HG03378 (cell line): ENCODE measurements at regions not wholly inside any gene's neighbourhood (a gene's known extent, or its start where the extent isn't known, plus 50 kb on each side); places are given as distances from the start of the nearest gene placed in this dataset.

Source experiments
- ATAC-seq: cut with Tn5 transposase; IDR thresholded peaks from one replicate; pipeline ENCODE4 v1.9.1; 2021; ENCODE audit warnings: mild to moderate bottlenecking, moderate library complexity; ENCODE audit not compliant: unreplicated experiment

GRCh38 chr5:174356536-174356935 is 311.0 kb downstream of the NSG2 start:
- ATAC-seq = no peak

- no peak for ATAC-seq
These were observed 312.8 kb downstream of the NSG2 start for GRCh38 chr5:174358276-174358675.

- no peak for ATAC-seq
These were observed 313.6 kb downstream of the NSG2 start for GRCh38 chr5:174359071-174359470.

- ATAC-seq = no peak
These were observed 317.0 kb downstream of the NSG2 start for GRCh38 chr5:174362514-174362913.

- no peak for ATAC-seq
These were observed 318.4 kb downstream of the NSG2 start for GRCh38 chr5:174363934-174364333.

- ATAC-seq = no peak
These were observed 319.2 kb downstream of the NSG2 start for GRCh38 chr5:174364676-174365075.

- ATAC-seq = no peak
These were observed 326.1 kb downstream of the NSG2 start for GRCh38 chr5:174371600-174372094.

GRCh38 chr5:174374206-174374605 is 328.7 kb downstream of the NSG2 start:
- ATAC-seq = no peak

GRCh38 chr5:174376056-174376455 is 330.6 kb downstream of the NSG2 start:
- ATAC-seq = no peak

- ATAC-seq = no peak
These were observed 331.3 kb downstream of the NSG2 start for GRCh38 chr5:174376726-174377373.

- ATAC-seq = no peak
These were observed 332.8 kb downstream of the NSG2 start for GRCh38 chr5:174378121-174378874.

- ATAC-seq = no peak
These were observed 334.8 kb downstream of the NSG2 start for GRCh38 chr5:174380311-174380710.

- ATAC-seq = no peak
These were observed 335.7 kb downstream of the NSG2 start for GRCh38 chr5:174381241-174381640.

- ATAC-seq = no peak
These were observed 338.0 kb downstream of the NSG2 start for GRCh38 chr5:174383210-174384167.

GRCh38 chr5:174384509-174384947 is 339.0 kb downstream of the NSG2 start:
- ATAC-seq = no peak

- ATAC-seq = no peak
These were observed 338.1 kb upstream of the MSX2 start for GRCh38 chr5:174386306-174386705.

GRCh38 chr5:174386846-174387245 is 337.5 kb upstream of the MSX2 start:
- ATAC-seq = no peak

- no peak for ATAC-seq
These were observed 336.9 kb upstream of the MSX2 start for GRCh38 chr5:174387448-174387847.

GRCh38 chr5:174392892-174393291 is 331.5 kb upstream of the MSX2 start:
- ATAC-seq = no peak

- no peak for ATAC-seq
These were observed 327.8 kb upstream of the MSX2 start for GRCh38 chr5:174396541-174396940.

- no peak for ATAC-seq
These were observed 327.2 kb upstream of the MSX2 start for GRCh38 chr5:174397206-174397605.
